ENCODE measurements at regions not wholly inside any gene's neighbourhood (a gene's known extent, or its start where the extent isn't known, plus 50 kb on each side); places are given as distances from the start of the nearest gene placed in this dataset.
A peak's percentile ranks its signal among the peaks of the same experiment; 100 is the strongest.
"Not testable (repeated sequence)": the region's sequence is repeated elsewhere in the genome, so short reads cannot be mapped to it uniquely, and the experiment has no call there.

DNA sequence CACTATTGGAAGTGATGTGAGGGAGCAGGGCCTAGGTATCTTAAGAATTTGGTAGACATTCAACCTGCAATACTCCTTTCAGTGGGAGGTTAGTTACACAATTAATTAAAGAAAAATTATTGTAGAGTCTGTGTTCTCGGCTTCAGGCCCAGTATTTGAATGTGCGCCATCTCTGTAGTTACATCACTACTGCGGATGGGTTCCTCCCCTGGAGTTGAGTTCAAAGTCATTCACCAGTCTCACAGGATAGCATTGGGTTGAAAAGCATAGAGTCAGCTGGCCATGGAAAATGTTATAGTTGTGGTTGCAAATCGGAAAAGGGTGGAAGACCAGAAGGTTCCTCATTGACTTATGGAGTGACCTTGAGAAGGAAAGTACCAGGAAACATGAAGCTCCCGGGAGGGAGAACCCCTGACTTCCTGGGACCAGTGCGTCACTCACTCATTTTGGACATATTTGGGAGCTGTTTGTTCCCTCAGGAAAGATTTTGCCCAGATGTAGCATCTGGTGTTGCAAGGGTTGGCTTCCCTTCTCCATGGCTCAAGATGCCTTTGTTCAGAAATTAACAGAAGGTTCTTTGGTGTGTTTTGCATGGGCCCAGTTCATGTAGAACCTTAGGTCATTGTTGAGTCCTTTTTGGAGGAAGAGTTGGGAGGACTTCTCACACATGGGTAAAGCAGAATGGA, 111.8 kb downstream of the SRGAP2 start:
- DNase-seq, result not testable (repeated sequence)

DNA sequence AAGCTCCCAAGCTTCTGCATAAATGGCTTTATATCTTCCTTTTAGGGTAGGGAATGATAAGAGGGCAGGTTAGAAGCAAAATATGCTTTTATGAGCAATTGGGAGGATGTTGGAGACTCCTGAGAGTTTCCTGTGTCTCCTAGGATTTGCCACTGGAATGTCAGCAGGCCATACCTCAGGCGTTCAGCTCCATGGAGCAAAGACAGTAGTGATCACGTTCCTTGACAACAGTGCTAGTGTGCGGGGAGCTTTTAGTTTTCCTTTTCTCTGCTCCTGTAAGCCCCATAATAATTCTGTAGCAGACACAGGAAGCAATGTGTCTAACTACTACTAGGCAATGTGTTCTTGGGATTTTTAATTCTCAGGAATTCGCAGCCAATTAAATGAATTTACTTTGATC, 113.6 kb downstream of the SRGAP2 start:
- DNase-seq, result not testable (repeated sequence)

DNA sequence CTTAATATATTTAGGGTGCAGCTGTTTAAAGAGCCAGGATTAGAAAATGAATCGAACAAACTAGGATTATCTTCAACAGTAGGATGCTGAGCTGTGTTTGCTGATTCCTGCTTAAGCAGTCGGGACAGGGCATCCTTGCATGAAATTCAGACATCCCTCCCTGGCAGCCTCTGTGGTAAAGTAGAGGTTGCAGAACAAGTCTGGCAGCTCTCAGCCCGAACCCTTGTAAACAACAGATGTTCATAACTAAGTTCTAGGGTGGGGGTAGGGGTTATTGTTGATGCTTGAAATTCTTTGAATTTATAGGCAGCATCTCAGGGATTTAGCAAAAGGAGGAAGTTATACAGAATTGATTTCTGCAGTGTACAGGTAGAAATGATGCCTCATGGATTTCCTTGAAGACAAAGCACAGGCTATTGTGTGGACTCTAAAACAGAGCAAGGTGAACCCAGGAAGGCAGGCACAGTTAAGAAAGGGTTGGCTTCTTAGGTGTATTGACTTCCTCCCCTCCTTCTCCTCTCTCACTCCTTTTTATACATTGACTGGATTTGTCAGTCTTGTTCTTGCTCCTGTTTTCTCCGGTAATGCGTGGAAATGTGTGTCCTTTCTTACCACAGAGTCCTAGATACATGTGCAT, 114.7 kb downstream of the SRGAP2 start:
- DNase-seq, result not testable (repeated sequence)

DNA sequence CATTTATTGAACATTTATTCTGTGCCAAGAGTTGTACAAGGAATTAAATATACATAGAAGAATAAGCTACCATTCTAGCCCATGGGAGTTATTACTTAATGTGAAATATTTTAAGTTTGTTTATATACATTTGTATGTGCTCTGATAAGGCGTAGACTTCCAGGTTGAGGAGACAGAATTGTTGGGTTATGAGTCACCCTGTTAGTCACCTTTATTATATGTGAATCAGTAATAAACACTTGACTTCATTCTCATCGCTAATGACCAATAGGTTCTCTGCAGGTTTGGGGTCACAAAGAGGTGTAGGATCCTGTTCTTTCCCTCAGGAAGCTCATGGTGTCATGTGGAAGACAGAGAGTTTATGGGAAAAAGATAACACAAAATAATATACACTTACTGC, 116.9 kb downstream of the SRGAP2 start:
- not testable (repeated sequence) for DNase-seq

DNA sequence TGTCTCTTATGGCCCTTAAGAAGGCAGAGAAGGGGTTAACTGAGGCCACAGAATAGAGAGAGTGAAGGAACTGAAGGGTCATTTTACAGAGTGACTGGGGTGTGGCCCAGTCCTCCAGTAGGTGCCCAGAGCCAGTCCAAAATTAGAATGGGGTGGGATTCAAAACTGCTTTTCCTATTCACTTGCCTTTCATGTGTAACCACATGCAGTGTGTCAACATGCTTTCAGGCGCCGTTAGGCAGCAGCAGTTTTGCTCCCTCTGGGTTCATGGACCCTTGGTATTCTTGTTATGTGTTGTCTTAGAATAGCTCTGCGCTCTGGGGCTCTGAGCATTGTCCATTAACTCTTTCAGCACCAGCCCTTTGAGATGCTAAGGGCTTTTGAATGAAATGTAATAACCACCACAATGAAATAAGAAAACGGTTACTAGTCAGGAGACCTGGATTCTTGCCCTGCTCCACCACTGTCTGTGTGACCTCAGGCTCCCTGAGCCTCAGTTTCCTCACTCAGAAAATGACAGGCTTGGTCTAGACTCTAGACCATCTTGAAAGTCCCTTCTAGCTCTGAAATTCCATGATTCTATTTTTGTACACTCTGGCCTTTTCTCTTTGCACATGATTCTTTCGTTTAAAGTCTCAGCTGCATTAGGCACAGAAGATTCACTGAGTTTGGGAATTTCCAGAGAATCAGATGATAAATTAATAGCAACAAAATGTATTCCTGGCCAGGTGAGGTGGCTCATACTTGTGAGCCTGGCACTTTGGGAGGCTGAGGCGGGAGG, 123.0 kb downstream of the SRGAP2 start:
- not testable (repeated sequence) for DNase-seq

DNA sequence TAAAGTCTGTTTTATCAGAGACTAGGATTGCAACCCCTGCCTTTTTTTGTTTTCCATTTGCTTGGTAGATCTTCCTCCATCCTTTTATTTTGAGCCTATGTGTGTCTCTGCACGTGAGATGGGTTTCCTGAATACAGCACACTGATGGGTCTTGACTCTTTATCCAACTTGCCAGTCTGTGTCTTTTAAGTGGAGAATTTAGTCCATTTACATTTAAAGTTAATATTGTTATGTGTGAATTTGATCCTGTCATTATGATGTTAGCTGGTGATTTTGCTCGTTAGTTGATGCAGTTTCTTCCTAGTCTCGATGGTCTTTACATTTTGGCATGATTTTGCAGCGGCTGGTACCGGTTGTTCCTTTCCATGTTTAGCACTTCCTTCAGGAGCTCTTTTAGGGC, 128.3 kb downstream of the SRGAP2 start:
- DNase-seq, result not testable (repeated sequence)

DNA sequence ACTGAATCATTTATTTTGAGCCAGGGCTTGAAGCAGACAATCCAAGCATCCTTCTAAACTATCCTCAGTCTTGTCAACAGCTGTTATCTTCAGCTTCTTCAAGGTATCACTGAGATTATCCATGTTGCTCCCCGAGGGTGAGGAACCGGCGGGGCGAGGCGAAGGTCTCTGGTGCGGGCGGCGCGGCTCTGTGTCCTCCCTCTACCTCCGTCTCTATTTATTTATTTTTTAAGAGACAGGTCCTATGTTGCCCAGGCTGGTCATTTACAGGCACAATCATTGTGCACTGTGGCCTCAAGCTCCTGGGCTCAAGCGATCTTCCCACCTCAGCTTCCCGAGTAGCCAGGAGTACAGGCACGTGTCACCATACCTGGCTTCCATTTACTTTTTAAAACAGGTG, 130.0 kb downstream of the SRGAP2 start:
- not testable (repeated sequence) for DNase-seq

DNA sequence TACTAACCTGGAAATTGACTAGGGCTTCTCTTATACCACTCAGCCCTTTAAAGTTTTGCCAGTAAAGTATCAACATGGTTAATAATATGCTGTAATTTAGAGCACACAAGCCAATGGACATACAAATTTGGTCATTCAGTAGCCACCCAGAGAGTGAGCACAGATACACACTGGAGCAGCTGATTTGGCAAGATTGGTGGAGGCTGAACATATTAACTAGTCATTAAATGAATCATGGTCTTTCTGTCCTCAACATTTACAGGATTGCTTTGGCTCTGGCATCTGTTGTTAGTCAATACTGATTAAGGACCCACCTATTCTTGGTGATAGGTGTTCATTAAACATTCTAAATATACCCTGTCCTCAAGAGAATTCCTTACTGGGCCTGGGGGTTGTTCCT, 130.6 kb downstream of the SRGAP2 start:
- DNase-seq, result not testable (repeated sequence)

DNA sequence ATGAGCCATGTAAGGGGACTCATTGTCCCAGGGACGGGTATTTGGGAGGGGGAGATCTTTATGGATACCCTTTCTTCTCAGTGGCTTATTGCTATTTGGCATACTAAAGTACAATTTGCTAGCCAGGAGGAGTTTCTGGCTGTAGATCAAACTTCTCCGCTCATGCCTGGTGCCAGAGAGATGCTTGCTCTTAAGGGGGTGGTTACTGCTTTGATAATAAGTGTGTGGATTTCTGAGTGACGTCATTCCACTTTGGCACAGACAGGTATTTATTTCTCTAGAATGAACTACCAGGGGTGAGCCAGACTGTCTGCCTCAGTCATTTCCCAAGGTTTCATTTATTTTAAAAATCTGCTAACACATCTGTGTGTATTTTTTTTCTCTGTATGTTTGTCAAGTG, 131.1 kb downstream of the SRGAP2 start:
- not testable (repeated sequence) for DNase-seq

DNA sequence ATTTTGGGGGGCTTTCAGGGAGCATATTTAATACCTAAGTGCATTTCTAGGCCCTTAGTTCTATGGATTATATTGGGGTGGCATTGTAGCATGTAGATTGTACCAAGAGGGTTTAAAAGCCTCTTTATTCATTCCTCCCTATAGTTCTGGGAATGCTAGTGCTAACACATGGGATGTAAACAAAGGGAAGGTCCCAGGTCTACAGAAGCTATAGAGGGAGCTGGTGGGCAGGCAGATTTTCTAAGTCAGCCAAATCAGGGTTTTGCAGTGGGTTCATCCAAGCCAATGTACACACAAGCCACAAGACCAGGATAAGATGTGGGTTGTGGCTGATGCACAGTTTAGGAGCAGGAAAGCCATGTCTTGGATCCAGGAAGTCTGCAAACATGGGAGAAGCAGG, 131.8 kb downstream of the SRGAP2 start:
- not testable (repeated sequence) for DNase-seq

DNA sequence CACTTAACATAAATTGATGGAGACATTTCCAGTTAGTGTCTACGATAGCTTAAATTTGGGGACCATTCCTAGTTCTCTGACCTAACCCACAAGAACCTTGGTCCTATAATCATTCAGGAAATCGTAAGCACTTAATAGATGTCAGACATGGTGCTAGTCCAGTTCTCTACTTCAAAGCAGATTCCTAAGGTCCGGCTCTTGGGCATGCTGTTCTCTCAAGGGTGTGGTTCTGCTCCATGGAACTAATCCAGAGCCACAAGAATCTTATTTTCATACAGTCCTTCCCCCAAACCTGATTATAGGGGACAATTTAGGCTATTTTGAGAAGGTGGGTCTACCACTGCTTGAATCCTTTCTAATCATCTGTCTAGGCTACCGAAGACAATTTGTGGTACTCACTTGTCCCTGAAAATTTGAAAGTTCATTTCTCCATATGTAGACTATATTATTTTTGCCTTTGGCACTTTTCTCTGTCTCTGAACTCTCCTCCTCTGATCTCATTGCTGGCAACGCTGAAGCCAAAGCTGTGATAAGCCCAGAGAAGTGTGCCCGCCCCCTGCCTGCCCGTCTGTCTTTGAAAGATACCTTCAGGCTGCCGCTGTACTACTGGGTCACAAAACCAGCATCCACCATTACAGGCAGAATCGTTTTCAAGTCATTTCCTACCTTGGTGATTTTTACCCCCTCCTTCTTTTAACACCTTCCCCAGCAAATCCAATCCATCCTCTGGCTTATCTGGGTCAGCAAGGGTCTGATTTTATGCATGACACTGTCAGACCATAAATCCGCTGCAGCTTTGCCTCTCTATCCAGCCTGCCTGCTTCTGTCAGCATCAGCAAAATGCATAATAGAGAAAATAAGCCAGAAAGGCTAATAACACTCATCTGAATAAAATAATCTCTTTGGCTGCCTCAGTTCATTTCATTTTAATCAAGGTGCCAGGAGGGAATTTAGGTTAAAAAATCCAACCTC, 132.8 kb downstream of the SRGAP2 start:
- not testable (repeated sequence) for DNase-seq

DNA sequence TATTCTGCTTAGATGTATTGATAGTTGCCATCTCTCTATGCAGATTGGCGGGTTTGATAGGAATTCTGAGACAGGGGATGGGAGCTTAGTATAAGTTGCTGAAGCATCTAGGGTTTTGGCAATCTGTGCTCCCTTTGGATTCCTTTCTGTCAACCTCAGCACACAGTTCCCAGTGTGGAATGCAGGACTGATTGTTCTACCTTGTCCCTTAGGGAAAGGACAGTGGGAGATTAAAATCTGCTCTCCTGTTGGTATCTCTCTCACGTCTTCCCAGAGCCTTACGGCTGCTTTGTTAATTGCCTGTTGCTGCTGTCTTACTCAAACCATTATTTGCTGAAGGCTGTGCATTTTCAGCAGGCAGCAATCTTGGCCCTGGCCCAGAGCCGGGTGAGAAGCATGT, 133.3 kb upstream of the IKBKE start:
- not testable (repeated sequence) for DNase-seq

DNA sequence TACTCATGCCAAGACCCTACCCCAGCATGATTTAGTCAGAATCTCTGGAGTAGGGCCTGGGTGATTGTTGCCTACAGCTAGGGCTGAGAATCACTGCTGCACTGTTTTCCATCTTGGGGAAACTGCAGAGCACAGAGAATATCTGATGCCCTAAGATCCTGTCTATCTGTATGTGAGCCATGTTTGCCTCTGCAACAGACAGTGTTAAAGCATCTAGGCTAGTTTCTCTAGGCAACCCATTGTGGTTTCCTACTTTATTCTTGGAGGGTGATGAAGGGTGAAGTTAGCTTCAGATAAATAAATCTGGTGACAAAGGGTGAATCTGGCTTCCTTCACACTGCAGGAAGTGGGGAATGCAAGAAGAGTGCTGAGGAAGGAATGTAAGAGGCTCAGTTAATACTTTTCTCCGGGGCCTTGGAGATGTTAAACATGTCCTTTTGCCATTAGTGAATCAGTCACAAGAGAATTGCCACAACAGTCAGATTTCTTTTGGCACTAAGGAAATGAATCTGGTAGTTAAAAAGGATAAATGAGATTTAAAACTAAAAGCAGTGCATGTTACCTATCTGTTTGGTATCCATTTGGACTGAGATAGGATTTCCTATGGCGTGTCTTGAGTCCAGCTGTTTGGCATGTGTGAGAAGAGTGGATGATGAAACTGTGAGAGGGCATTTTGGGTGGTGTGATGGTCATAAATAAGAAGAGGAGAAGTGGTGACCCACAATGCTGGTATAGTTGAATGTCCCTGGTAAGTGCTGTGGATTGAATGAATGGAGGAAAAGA, 119.6 kb upstream of the IKBKE start:
- not testable (repeated sequence) for DNase-seq

DNA sequence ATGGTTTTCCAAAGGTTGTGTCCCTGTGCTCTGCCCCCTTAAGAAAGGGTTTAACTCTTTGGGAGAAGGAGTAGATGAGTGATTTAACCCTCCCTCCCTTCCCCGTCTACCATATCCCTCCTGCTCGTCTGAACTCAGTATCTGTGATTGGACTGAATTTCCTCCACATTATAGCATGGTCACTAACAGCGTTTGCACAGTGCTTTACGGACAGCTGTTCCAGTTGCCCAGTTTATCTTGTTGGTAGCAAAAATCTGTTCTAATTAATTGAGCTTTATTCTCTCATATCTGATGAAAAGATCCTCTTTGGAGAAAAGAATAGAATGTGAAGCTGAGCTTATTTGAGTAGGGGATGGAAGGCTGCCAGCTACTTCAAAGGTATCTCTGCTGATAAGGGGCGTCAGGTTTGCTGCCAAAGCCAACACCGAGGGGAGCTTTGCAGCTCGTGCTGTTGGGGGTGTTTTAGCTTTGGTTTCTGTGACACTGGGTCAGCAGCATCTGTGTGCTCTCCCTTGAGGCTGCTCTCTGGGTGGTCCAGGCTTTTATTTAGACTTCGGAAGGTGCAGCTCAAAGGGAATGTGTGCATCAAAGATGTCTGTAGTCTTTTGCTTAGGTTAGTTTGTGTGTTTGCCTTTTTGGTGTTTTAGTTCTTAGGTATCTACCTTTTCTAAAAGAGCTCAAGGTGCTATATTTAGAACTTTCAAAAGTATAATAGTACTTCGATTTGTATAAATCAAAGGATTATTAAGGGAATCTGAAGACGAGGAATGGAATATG, 118.8 kb upstream of the IKBKE start:
- not testable (repeated sequence) for DNase-seq

DNA sequence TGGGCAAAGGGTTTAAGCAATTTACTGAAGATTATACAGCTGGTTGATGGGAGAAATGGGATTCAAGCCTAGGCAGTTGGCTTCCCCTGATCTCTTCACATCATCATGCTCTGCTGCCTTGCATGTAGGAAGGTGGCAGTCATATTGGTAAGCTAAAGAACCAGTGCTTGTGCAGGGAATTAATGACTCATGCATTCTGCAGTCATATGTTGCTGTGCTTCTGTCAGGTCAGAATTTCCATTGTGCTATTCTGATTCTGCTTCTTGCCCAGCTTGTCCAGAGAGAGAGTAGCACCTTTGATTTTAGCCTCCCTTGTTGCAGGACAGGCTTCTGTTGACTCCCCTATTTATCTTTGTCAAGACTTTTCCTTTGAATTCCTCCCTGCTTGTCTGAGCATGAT, 114.0 kb upstream of the IKBKE start:
- DNase-seq, result not testable (repeated sequence)

DNA sequence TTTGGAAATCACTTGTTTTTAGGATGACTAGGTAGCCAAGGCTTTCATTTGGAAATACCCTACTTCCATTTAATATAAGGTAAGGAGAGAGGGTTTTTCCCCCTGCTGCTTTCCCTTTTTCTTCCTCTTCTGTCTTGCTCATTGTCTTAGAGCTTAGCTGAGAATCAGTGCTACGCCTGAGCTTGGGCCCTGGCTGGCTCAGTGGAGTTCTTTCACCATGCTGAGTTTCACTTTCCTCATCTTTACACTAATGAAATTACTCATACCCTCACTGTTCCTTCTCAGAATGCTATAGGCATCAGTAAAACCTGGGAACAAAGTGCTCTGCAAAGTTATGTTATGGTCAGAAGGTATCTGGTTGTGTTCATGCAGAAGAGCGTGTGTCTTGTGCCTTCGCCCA, 112.3 kb upstream of the IKBKE start:
- not testable (repeated sequence) for DNase-seq

DNA sequence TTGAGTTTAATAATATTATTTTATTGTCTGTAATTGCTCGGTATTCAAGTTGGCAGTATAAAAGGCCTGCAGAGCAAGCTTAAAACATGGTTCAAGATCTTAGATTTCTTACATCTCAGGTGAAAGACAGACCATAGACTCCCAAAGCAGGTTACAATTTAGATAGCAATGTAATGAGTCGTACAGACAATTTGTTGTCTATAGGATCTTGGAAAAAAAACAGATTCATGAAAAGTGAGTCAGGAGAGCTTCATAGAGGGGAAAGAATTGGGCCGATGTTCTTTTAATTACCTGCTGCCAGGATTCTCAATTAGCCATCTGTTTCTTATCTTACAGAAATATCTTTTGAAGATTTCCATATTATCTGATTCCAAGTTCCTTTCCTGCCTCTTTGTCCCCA, 111.5 kb upstream of the IKBKE start:
- not testable (repeated sequence) for DNase-seq

DNA sequence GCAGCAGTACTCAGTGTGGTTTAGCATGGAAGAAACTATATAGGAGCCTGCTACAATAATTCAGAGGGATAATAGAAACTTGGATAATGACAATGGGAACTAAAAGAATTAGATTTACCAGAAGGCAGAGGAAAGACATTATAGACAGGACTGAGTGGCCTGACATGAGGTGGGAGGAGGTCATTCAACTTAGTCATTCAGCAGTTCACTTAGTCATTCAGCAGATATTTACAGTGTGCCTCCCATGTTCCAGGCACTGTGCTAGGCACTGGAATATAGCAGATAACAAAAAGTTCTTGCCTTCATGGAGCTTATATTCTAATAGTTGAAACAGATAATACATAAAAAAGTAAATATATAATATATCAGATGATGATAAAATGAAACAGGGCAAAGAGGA, 110.9 kb upstream of the IKBKE start:
- DNase-seq, result not testable (repeated sequence)

DNA sequence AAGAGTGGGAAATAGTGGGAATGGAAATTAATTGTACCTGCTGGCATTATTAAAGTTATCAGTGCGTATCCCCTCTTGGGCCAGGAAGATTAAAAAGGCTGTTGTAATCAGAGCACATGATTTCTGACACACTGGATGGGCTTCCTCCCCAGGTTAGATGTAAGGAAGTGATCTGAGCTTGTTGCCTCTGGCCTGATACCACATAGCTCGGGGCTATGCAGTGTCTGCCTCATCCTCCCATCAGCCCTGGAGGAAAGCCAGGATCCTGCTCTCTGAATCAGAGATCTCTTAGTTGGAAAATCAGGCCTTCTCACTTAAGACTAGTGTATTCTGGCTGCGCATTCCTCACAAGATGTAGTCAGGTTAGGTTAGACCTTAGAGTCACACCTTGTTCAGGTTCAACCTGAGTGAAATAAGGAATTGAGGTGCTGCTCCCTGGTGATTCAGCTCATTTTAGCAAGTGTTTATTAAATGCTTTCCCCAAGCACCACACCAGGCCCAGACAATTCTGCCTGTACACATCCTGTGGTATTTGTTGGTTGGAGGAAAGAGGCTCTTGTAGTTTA, 108.2 kb upstream of the IKBKE start:
- not testable (repeated sequence) for DNase-seq

DNA sequence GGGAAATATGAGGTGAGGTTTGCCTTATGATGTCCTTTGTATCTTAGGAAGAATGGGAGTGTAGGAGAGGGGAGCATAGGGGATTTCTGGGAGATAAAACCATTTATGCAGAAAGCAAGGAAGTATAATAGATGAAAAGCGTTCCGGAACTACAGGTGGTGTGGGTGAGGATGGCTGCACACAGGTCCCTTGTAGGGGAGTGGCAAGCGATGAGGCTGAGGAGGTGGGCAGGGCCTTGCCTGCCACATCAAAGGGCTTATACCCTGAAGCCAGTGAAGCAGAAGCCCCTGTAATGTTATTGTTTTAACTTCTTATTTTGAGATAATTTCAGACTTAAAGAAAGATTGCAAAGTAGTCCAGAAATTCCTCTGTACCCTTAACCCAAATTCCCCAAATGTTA, 107.3 kb upstream of the IKBKE start:
- not testable (repeated sequence) for DNase-seq

DNA sequence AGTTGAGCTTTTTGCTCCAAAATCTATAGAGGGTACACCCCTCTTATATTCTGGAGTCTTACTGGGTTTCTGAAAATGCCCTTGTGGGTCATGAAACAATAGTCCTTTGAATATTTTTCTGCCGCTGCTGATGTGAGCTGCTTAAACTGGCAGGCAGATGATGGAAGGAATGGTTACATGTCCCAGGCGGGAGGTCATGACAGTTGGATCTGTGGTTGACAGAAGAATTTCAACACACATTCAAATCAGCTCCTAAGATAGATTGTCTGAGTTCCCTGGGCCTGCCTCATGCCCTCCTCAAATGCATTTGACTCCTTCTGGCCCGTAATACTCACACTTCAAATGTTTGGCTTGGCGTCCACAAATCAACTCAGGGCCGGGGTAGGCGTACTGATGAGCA, 105.0 kb upstream of the IKBKE start:
- DNase-seq, result peak; percentile 61
